KOPT-K1 (cell line): ENCODE measurements at regions not wholly inside any gene's neighbourhood (a gene's known extent, or its start where the extent isn't known, plus 50 kb on each side); places are given as distances from the start of the nearest gene placed in this dataset.
"Not testable (repeated sequence)": the region's sequence is repeated elsewhere in the genome, so short reads cannot be mapped to it uniquely, and the experiment has no call there.

Experiments used
- H3K27ac ChIP-seq: fragments of 200-600 bp; sonication (generic); 2 replicates; pipeline ENCODE4 v1.5.1; 2016; ENCODE audit warnings: antibody characterized with exemption, mild to moderate bottlenecking, low read depth, low read length; ENCODE audit not compliant: poor library complexity, severe bottlenecking
- H3K36me3 ChIP-seq: fragments of 200-600 bp; sonication (generic); 2 replicates; pipeline ENCODE4 v1.5.1; 2017; ENCODE audit warnings: antibody characterized with exemption, mild to moderate bottlenecking, low read length, moderate library complexity; ENCODE audit not compliant: insufficient read depth
- H3K9me3 ChIP-seq: fragments of 200-600 bp; sonication (generic); 2 replicates; pipeline ENCODE4 v1.5.1; 2017; ENCODE audit warnings: antibody characterized with exemption, low read length, mild to moderate bottlenecking; ENCODE audit not compliant: insufficient read depth, poor library complexity, severe bottlenecking

DNA sequence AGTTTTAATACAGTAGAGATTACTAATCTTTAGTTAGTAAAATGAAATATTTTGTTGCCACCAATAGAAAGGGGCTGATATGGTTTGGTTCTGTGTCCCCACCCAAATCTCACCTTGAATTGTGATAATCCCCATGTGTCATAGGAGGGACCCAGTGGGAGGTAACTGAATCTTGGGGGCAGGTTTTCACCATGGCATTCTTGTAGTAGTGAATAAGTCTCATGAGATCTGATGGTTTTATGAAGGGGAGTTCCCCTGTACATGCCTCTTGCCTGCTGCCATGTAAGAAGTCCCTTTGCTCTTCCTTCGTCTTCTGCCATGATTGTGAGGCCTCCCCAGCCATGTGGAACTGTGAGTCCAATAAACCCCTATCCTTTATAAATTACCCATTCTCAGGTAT is 285.9 kb downstream of the BCL2L11 start:
- not testable (repeated sequence) for H3K9me3 ChIP-seq, H3K36me3 ChIP-seq, H3K27ac ChIP-seq

DNA sequence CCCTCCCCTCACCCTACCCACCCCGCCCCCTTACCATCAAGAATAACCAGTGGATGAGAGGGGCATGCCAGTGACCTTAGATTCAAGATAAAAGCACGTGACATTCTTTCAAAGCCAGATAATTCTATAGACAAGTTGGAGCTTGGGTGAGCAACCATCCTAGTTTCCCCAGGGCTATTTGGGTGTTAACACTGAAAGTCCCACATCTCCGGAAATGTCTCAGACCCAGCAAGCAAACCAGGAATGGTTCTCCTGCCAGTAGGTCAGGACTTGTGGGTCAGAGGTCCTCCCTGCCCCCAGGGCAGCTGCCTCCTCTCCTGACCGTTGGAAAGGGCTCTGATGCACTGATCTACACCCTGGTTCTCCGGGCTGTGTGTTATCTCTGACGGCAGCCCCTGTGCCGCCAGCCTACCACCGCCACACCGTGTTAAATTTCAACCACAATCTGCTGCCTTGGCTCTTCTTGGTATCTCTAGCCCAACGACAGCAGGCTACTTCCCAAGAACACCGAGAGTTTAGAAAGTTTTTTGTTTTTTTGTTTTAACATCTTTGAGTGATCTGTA is 287.0 kb downstream of the BCL2L11 start:
- not testable (repeated sequence) for H3K36me3 ChIP-seq, H3K9me3 ChIP-seq, H3K27ac ChIP-seq

DNA sequence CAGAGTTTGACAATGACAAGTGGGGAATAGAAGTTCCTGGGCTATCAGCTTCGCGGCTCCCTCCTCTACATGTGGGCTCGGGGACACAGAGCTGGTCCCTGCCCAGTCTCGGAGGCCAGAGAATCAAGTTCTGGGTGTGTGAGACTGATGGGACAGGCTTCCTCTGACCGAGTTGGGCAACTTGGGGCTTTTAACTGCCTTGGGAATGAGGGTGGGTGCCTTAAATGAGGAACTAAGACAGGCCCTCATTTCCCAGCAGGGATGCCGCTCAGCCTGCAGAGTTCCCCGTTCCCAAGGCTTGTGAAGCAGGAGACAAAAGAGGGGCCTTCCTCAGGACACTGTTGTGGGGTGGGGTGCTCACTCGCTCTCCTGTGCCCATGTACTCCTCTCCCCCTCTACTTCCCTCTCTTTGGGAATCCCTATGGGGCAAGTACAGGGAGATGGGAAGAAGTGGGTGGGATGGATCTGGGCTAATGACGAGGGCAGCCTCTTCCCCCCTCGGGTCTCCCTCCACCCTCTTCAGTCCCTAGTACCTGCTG is 290.2 kb downstream of the BCL2L11 start:
- H3K9me3 ChIP-seq, H3K27ac ChIP-seq, H3K36me3 ChIP-seq: not testable (repeated sequence)

DNA sequence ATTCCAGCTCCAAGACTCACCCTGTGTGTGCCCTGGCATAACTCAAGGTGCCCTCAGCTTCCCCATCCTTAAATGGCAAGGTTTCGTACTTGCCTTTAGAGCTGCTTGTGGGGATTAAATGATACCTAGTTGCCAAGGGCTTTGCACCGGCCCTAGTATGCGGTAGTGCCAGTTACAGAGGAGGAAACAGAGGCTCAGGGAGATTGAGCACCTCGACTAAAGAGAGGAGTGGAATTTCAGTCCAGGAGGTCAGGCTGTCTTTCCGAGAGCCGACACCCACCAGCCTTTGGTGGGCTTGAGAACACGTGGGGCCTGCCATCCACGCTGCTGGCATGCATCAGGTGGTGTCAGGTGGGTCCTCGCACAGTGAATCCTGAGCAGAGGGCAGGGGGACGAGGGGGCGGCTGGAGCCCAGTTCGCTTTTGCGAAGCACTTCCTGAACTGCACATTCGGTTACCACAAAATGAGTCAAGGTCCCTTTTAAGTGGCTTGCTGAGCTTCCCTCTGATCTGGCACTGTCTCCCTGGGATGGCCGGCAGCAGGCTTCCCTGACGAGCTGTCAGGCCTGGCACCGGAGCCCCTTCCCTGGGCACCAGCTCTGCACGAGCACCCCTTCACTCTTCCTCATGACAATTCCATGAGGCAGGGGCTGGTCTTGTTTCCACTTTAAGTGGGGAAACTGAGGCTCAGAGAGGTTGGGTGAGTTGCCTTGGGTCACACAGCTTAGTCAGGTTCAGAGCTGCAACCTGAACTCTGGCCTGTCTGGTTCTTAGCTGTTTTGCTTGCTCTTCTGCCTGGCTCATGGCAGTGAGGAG is 291.4 kb downstream of the BCL2L11 start:
- H3K36me3 ChIP-seq, H3K27ac ChIP-seq, H3K9me3 ChIP-seq: not testable (repeated sequence)

DNA sequence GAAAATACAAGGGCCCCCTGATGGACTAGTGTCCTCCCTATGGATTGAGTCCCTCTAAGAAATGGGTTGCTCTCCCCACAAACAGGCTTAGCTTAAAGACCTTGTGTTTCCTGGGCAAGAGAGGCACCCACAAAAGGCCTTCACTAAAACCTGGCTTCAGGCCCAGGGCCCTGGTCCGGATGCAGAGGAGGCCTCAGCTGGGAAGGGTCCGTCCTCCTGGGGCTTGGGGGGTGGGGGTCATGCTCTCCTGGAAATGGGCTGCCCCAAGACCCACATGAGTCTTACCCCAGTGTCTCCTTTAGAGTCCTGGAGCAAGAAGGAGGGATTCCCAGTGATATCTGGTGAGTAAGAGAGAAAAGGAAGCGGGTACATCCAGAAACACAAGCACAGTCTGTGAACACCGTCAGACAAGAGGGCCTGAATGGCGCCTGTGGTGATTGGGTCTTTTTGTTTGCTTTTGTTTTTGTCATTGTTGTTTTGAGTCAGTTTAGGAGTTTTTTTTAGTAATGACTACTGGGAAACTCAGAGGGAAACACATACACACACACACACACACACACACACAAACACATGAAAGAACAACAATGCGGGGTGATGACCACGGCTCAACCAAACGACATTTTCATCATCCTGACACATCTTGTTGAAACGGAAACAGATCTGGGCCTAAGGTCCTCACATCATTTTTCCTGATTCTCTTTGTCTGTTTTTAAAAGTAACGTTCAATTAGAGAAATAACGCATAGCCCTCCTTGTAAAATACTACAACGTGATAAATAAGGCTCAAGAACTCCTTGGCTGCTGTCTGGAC is 292.3 kb downstream of the BCL2L11 start:
- not testable (repeated sequence) for H3K9me3 ChIP-seq

DNA sequence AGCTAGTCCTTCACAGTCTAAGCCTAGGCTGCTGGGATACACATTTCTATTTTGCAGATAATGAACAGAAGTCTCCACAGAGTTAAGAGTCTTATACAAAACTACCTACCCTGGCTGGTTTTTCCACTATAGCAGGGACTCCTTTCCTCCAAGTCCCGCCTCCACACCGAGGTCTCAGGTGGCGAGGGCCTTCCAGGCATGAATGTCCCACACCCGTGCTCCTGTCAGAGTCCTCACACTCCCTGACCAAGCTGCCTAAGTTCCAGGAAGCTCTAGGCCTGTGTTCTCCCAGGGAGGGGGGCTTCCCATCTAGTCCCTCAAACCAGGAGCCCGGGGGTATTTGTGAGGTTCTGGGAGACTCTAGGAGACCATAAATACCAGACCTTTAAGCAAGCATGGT is 293.2 kb downstream of the BCL2L11 start:
- H3K9me3 ChIP-seq, H3K36me3 ChIP-seq: not testable (repeated sequence)
- peak overlapping the region; percentile 36 for H3K27ac ChIP-seq

More for the DNA sequence above, 292.3 kb downstream of the BCL2L11 start:
- H3K27ac ChIP-seq, H3K36me3 ChIP-seq: not testable (repeated sequence)

DNA sequence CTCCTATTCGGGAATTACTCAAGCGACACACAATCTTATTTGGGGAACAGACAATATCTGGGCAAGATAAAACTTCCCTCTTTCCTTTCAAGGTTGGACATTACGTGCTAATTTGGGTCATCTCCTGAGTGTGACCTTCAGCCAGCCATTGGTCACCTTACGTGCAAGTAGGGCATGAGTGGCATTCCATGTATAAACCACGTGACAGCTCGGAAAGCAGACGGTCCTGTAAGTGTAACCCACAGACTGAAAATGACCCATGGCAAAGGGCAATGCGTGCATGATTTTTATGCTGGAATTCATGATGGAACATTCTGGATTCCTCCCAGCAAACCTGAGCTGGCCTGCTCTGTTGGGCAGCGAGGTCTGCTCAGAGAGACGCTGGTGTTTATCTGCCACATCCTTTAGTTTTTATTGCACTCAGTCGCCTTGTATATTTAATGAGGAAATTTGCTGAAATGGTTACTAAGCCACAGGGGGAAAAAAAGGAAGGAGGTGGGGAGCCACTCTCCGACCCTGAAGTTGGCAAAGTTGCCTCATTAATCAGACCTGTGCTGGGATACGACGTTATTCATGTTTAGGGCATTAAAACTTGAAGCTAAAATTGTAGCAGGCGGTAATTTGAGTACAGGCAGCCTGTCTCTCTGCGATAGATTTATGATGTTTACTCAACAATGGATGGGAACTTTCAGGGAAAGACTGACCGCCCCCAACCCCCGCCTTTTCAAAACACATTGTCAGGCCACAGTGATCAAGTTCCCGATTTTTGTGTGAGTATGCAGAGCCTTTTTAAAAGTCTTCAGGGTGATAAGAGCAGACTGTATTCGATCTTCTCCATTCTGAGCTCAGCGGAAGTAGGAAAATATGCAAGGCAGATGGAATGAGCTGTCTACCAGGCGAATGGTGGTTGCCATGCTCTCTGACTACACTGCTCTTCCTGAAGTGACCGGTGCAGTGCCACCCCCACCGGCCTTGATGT is 295.3 kb downstream of the BCL2L11 start:
- not testable (repeated sequence) for H3K36me3 ChIP-seq, H3K27ac ChIP-seq

DNA sequence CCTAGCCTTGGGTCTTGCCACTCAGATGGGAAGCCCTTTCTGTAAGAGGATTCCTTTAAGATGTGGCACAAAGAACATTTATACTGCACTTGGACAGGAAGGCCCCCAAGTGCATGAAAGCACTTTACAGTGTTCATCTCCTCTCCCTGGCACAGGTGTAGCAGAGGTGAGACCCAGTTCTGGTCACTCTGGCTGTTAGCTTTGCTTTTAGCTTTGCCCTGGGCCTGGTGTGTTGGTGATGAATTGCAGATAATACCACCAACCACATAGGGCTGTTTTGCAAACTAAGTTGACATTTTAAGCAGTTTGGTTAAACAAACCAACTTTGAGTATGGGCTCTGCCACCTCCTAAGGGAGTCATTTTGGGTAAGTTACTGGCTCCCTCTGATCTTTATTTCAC is 296.3 kb downstream of the BCL2L11 start:
- not testable (repeated sequence) for H3K9me3 ChIP-seq, H3K36me3 ChIP-seq, H3K27ac ChIP-seq

More for the DNA sequence above, 295.3 kb downstream of the BCL2L11 start:
- H3K9me3 ChIP-seq: not testable (repeated sequence)

DNA sequence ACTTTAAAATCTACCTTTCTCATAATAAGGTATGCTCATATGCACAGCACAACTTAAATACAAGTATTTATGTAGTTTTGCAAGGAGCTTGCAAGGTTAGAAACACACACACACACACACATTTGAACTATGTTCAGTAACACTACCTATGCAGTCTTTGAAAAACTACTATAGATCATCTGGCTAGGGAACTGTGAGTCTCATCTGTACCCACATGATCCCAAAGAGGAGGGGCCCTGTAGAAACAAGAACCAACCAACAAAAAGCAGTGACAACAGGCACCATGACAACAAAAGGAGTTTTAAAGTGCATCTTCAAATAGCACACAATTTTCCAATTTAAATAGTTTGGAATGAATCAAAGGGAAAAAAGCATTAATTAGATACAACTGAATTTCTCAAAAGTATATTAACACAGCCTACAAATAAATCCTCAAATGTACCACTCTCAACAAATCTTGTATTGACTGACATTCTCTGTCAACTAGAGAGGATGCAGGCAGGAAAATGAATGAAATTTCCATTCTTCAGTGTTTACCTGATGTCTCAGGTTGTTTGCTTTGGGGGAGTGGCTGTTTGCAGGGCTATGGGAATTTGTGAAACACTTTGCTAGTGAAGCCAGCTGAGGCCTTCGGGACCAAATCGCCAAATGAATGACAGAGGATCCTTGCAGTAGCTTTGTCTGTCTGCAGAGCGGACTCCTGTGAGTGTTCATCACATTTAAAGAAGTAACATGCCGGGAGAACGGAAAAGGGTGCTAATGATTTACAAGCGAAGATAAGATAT is 297.6 kb downstream of the BCL2L11 start:
- not testable (repeated sequence) for H3K36me3 ChIP-seq, H3K27ac ChIP-seq, H3K9me3 ChIP-seq

DNA sequence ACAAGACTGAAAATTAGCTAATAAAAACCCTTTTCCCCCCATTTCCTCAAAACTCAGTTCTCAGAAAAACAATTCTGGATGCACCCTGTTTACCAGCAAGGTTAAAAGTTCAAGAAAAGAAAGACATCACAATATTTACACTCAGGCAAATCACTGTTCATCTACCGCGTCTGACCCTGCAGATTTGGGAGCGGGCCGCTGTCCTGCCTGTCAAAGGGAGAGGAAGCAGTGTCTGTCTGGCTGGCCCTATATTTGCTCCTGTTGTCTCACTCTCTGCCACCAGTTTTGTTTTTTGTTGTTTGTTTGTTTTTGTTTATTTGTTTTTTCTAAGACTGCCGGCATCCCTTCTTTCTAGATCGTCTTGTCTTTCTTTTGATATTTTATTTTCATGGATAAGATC is 299.4 kb downstream of the BCL2L11 start:
- H3K27ac ChIP-seq, H3K9me3 ChIP-seq, H3K36me3 ChIP-seq: not testable (repeated sequence)

DNA sequence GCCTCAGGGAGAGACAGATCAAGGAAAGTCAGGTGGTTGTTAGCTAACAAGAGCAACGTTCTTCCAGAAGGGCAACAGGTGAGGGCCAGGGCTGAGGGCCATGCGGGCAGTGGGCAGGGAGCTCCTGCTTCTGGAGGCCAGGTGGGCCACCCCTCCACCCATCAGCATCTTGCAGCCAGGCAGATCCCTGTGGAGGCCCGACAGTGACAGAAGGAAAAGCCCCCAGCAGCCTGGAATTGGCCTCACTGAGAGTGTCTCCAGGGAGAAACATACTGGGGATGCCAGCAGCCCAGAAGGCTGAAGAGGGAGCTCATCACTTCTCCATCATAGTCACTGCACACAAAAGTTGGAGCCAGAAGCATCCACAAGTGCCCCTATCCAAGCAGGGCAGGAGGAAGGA is 300.1 kb downstream of the BCL2L11 start:
- not testable (repeated sequence) for H3K27ac ChIP-seq, H3K36me3 ChIP-seq

DNA sequence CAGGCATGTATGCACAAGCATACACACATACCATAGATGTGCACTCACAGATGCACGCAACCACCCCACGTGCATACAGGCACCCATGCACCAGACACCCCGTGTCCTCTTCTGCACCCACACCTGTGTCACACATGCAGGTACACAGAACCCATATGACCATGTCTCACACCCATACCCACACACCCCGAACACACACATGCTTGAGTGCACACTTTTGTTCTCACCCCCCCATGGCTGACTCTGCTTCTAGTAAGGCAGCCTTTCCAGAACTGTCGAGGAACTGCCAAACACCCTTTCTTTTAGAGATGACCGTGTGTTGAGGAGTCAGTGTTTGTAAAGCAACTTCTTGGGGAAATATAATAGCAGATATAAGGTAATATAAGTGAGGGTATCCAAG is 301.2 kb downstream of the BCL2L11 start:
- H3K9me3 ChIP-seq, H3K36me3 ChIP-seq, H3K27ac ChIP-seq: not testable (repeated sequence)

More for the DNA sequence above, 300.1 kb downstream of the BCL2L11 start:
- not testable (repeated sequence) for H3K9me3 ChIP-seq

DNA sequence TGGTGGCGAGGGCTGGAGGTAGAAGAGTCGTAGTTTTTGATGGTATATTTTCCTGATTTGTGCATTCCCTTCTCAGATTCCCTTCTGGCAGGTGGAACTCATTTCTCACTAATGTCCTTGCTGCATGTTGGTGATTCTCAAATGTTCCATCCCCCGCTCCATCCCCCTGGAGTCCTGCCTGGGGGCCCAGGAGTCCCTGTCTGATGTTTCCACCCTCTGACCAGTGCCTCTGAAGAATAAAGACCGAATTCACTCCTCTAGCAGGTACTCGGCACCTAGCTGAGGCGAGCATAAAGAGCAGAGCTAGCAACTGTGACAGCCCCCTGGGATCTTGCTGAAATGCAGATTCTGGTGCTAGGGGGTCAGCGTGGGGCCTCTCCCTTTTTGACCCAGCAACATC is 301.8 kb downstream of the BCL2L11 start:
- not testable (repeated sequence) for H3K9me3 ChIP-seq, H3K36me3 ChIP-seq, H3K27ac ChIP-seq

DNA sequence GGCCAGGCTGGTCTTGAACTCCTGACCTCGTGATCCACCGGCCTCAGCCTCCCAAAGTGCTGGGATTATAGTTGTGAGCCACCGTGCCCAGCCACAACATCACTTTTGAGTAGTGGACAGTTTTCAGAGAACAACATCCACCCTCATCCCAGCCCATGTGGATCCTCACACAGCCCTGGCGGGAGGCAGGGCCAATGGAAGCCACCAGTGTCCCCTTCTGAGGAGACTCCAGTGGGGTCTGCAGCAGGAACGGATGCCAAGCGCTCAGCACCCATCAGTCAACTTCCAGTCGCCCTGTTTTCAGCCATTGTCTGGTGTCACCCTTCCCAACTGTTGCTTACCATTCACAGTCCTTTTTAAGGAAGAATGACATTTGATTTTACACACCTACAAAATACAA is 302.5 kb downstream of the BCL2L11 start:
- H3K9me3 ChIP-seq, H3K27ac ChIP-seq, H3K36me3 ChIP-seq: not testable (repeated sequence)
